WTC11 (cell line): ENCODE measurements at regions not wholly inside any gene's neighbourhood (a gene's known extent, or its start where the extent isn't known, plus 50 kb on each side); places are given as distances from the start of the nearest gene placed in this dataset.

Source experiments
- ATAC-seq: fragments of 200-7000 bp; cut with Tn5 transposase; 2 replicates; pipeline ENCODE4 v1.10.0; 2021; ENCODE audit warnings: mild to moderate bottlenecking, moderate library complexity
- CTCF ChIA-PET: fragments of 300-600 bp; sonication (Branson Sonifier 250); formaldehyde crosslinking; loops from one replicate; lab custom pipeline; 2021; ENCODE audit warnings: antibody characterized with exemption; lab: Charles Lee
- POLR2A ChIA-PET: fragments of 350-600 bp; sonication (Branson Sonifier 250); formaldehyde crosslinking; loops from one replicate; lab custom pipeline; 2021; ENCODE audit warnings: antibody characterized with exemption; lab: Charles Lee
- DNase-seq: peaks from one replicate; pipeline ENCODE4 v3.0.0; 2021; ENCODE audit warnings: low spot score
- H3K27ac Mint-ChIP-seq: 2 replicates; pipeline ENCODE4 v1.8.0; 2021; ENCODE audit warnings: mixed read lengths
- H3K27me3 Mint-ChIP-seq: 2 replicates; pipeline ENCODE4 v1.8.0; 2021; ENCODE audit warnings: low read depth, mild to moderate bottlenecking, moderate library complexity, mixed read lengths
- H3K36me3 Mint-ChIP-seq: 2 replicates; pipeline ENCODE4 v1.8.0; 2021; ENCODE audit warnings: mixed read lengths
- H3K4me1 Mint-ChIP-seq: 2 replicates; pipeline ENCODE4 v1.8.0; 2022; ENCODE audit warnings: mixed read lengths
- H3K4me3 Mint-ChIP-seq: 2 replicates; pipeline ENCODE4 v1.8.0; 2021; ENCODE audit warnings: mild to moderate bottlenecking, moderate library complexity, mixed read lengths
- H3K9me3 Mint-ChIP-seq: 2 replicates; pipeline ENCODE4 v1.8.0; 2021; ENCODE audit warnings: mixed read lengths
- CDX4 ChIP-seq: fragments of 250-450 bp; sonication (Bioruptor Pico); IDR thresholded peaks from 2 replicates; pipeline ENCODE4 v1.9.0; 2021; ENCODE audit warnings: moderate library complexity, mild to moderate bottlenecking, inconsistent platforms, borderline replicate concordance
- CREM ChIP-seq: sonication (generic); formaldehyde crosslinking; IDR thresholded peaks from 2 replicates; pipeline ENCODE4 v1.8.1; 2022; ENCODE audit warnings: mild to moderate bottlenecking, missing genetic modification reagents, moderate library complexity
- FOXP4 ChIP-seq: sonication (generic); formaldehyde crosslinking; IDR thresholded peaks from 2 replicates; pipeline ENCODE4 v1.8.0; 2022; ENCODE audit warnings: mild to moderate bottlenecking, missing genetic modification reagents
- HMGA2 ChIP-seq: fragments of 250-450 bp; sonication (Bioruptor Pico); IDR thresholded peaks from 2 replicates; pipeline ENCODE4 v1.4.0; 2021; ENCODE audit warnings: mild to moderate bottlenecking, moderate library complexity
- IRF2 ChIP-seq: sonication (generic); formaldehyde crosslinking; IDR thresholded peaks from 2 replicates; pipeline ENCODE4 v1.8.0; 2022; ENCODE audit warnings: low read depth, missing genetic modification reagents, borderline replicate concordance
- NR1H2 ChIP-seq: sonication (generic); formaldehyde crosslinking; IDR thresholded peaks from 2 replicates; pipeline ENCODE4 v1.9.0; 2021; ENCODE audit warnings: mild to moderate bottlenecking, moderate library complexity, missing genetic modification reagents
- SMAD3 ChIP-seq: sonication (generic); formaldehyde crosslinking; IDR thresholded peaks from 2 replicates; pipeline ENCODE4 v1.8.0; 2022; ENCODE audit warnings: missing genetic modification reagents, mild to moderate bottlenecking, borderline replicate concordance
- SMAD4 ChIP-seq: sonication (generic); formaldehyde crosslinking; IDR thresholded peaks from 2 replicates; pipeline ENCODE4 v1.8.0; 2022; ENCODE audit warnings: mild to moderate bottlenecking, missing genetic modification reagents
- SP1 ChIP-seq: sonication (generic); formaldehyde crosslinking; conservative IDR thresholded peaks from 2 replicates; pipeline ENCODE4 v1.8.1; 2022; ENCODE audit warnings: missing genetic modification reagents
- USF1 ChIP-seq: sonication (generic); formaldehyde crosslinking; IDR thresholded peaks from 2 replicates; pipeline ENCODE4 v1.8.0; 2022; ENCODE audit warnings: mild to moderate bottlenecking, missing genetic modification reagents
- ZNF219 ChIP-seq: sonication (generic); formaldehyde crosslinking; IDR thresholded peaks from 2 replicates; pipeline ENCODE4 v1.8.0; 2023; ENCODE audit warnings: missing genetic modification reagents, mild to moderate bottlenecking, borderline replicate concordance
- ZNF423 ChIP-seq: fragments of 250-450 bp; sonication (Bioruptor Pico); IDR thresholded peaks from 2 replicates; pipeline ENCODE4 v2.1.2; 2022; ENCODE audit warnings: mild to moderate bottlenecking, moderate library complexity
- TF ChIP-seq, protein P1 (sequence below): fragments of 250-450 bp; sonication (Bioruptor Pico); IDR thresholded peaks from 2 replicates; pipeline ENCODE4 v1.8.0; 2021; ENCODE audit warnings: mild to moderate bottlenecking
- TF ChIP-seq, protein P2 (sequence below): sonication (generic); formaldehyde crosslinking; conservative IDR thresholded peaks from 2 replicates; pipeline ENCODE4 v1.8.1; 2023; ENCODE audit warnings: mild to moderate bottlenecking, low read depth, missing genetic modification reagents, moderate library complexity
- TF ChIP-seq, protein P3 (sequence below): fragments of 250-450 bp; sonication (Bioruptor Pico); IDR thresholded peaks from 2 replicates; pipeline ENCODE4 v2.1.2; 2022; ENCODE audit warnings: mild to moderate bottlenecking, moderate library complexity
- TF ChIP-seq, protein P4 (sequence below): sonication (generic); formaldehyde crosslinking; IDR thresholded peaks from 2 replicates; pipeline ENCODE4 v1.8.1; 2023; ENCODE audit warnings: mild to moderate bottlenecking, missing genetic modification reagents, borderline replicate concordance

DNA sequence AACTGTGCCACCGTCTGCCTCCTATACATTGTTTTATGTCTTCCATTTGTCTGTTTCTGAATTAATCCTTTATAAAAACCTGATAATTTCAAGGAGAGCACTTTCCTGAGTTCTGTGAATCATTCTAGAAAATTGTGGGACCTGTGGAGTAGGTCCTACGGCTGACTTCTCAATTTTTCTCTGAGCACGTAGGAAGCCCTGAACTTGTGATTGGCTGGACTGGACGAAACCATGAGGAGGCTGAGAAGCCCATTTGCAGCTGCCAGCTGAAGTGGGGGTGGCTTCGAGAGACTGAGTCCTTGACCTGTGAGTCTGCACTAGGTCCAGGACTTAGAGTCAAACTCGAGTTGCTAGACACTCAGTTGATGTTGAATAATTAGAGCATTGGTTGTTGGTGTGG lies 277.1 kb upstream of the NCAM2 start (continued):
- TF ChIP-seq, protein P1, sequence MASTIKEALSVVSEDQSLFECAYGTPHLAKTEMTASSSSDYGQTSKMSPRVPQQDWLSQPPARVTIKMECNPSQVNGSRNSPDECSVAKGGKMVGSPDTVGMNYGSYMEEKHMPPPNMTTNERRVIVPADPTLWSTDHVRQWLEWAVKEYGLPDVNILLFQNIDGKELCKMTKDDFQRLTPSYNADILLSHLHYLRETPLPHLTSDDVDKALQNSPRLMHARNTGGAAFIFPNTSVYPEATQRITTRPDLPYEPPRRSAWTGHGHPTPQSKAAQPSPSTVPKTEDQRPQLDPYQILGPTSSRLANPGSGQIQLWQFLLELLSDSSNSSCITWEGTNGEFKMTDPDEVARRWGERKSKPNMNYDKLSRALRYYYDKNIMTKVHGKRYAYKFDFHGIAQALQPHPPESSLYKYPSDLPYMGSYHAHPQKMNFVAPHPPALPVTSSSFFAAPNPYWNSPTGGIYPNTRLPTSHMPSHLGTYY (CRISPR knock-in tag), result no peak
- no peak for TF ChIP-seq SP1 (CRISPR knock-in tag)

DNA sequence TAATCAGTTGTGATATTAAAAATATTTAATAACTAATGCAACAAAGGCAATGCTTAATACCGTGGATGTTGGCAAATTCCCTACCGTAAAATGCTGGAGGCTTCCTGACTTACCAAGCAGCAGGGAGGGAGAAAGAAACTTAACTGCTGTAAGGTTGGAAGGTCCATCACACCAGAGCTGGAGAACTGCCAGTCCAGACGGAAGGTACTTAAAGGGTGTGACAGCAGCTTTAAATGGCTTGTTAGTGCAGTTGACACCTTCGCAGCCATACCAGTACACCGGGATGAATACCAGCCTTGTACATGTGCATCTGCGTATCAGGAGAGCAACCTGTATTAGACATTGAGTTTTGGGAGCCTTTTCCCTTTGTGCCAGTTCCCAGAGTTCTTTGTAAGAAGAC lies 269.5 kb upstream of the NCAM2 start:
- TF ChIP-seq USF1 (CRISPR knock-in tag) (no peak), SMAD3 (CRISPR knock-in tag) (no peak), ZNF219 (no peak), NR1H2 (CRISPR knock-in tag) (no peak), CREM (CRISPR knock-in tag) (no peak)
- TF ChIP-seq, protein P2, sequence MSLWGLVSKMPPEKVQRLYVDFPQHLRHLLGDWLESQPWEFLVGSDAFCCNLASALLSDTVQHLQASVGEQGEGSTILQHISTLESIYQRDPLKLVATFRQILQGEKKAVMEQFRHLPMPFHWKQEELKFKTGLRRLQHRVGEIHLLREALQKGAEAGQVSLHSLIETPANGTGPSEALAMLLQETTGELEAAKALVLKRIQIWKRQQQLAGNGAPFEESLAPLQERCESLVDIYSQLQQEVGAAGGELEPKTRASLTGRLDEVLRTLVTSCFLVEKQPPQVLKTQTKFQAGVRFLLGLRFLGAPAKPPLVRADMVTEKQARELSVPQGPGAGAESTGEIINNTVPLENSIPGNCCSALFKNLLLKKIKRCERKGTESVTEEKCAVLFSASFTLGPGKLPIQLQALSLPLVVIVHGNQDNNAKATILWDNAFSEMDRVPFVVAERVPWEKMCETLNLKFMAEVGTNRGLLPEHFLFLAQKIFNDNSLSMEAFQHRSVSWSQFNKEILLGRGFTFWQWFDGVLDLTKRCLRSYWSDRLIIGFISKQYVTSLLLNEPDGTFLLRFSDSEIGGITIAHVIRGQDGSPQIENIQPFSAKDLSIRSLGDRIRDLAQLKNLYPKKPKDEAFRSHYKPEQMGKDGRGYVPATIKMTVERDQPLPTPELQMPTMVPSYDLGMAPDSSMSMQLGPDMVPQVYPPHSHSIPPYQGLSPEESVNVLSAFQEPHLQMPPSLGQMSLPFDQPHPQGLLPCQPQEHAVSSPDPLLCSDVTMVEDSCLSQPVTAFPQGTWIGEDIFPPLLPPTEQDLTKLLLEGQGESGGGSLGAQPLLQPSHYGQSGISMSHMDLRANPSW, result no peak
- no peaks in the 10 kb centered on the region for H3K27me3 Mint-ChIP-seq
- H3K4me1 Mint-ChIP-seq, result no peaks in the 10 kb centered on the region
- no peak for DNase-seq
- H3K27ac Mint-ChIP-seq, result no peak overlapping the region
- H3K9me3 Mint-ChIP-seq, result peaks cover 7% of the 10 kb centered on the region
- ChIA-PET CTCF (no interaction called here), POLR2A (no interaction called here)
- H3K36me3 Mint-ChIP-seq, result no peaks in the 10 kb centered on the region
- no peak for ATAC-seq
- no peak overlapping the region for H3K4me3 Mint-ChIP-seq

GRCh38 chr21:20729376-20729775 lies 268.8 kb upstream of the NCAM2 start:
- POLR2A ChIA-PET, result no interaction called here
- TF ChIP-seq SMAD4 (CRISPR knock-in tag) (no peak), ZNF423 (CRISPR knock-in tag) (no peak), HMGA2 (no peak), SP1 (CRISPR knock-in tag) (no peak), CDX4 (CRISPR knock-in tag) (no peak)
- TF ChIP-seq, protein P3, sequence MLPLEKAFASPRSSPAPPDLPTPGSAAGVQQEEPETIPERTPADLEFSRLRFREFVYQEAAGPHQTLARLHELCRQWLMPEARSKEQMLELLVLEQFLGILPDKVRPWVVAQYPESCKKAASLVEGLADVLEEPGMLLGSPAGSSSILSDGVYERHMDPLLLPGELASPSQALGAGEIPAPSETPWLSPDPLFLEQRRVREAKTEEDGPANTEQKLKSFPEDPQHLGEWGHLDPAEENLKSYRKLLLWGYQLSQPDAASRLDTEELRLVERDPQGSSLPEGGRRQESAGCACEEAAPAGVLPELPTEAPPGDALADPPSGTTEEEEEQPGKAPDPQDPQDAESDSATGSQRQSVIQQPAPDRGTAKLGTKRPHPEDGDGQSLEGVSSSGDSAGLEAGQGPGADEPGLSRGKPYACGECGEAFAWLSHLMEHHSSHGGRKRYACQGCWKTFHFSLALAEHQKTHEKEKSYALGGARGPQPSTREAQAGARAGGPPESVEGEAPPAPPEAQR, result no peak
- no peaks in the 10 kb centered on the region for H3K36me3 Mint-ChIP-seq
- DNase-seq (no peak), ATAC-seq (no peak)
- no peaks in the 10 kb centered on the region for H3K4me1 Mint-ChIP-seq
- CTCF ChIA-PET, result interaction anchor here (1.5 kb wide), 1 partner anchor 10 kb away, joined by 5 read pairs; no protein-coding TSS in a partner anchor
- peaks cover 7% of the 10 kb centered on the region for H3K9me3 Mint-ChIP-seq
- H3K27ac Mint-ChIP-seq, result no peak overlapping the region
- no peaks in the 10 kb centered on the region for H3K27me3 Mint-ChIP-seq
- no peak overlapping the region for H3K4me3 Mint-ChIP-seq

- Mint-ChIP-seq H3K27ac (no peak overlapping the region), H3K9me3 (peaks cover 7% of the 10 kb centered on the region), H3K27me3 (no peaks in the 10 kb centered on the region), H3K36me3 (no peaks in the 10 kb centered on the region), H3K4me1 (peaks cover 5% of the 10 kb centered on the region), H3K4me3 (no peak overlapping the region)
- POLR2A ChIA-PET, result no interaction called here
- ATAC-seq, result no peak
- CTCF ChIA-PET, result interaction anchor here (1.5 kb wide), 1 partner anchor 9 kb away, joined by 5 read pairs; no protein-coding TSS in a partner anchor
- DNase-seq, result no peak
- TF ChIP-seq, protein P1 (CRISPR knock-in tag), result no peak
- TF ChIP-seq FOXP4 (CRISPR knock-in tag) (no peak), IRF2 (CRISPR knock-in tag) (no peak)
- TF ChIP-seq, protein P4, sequence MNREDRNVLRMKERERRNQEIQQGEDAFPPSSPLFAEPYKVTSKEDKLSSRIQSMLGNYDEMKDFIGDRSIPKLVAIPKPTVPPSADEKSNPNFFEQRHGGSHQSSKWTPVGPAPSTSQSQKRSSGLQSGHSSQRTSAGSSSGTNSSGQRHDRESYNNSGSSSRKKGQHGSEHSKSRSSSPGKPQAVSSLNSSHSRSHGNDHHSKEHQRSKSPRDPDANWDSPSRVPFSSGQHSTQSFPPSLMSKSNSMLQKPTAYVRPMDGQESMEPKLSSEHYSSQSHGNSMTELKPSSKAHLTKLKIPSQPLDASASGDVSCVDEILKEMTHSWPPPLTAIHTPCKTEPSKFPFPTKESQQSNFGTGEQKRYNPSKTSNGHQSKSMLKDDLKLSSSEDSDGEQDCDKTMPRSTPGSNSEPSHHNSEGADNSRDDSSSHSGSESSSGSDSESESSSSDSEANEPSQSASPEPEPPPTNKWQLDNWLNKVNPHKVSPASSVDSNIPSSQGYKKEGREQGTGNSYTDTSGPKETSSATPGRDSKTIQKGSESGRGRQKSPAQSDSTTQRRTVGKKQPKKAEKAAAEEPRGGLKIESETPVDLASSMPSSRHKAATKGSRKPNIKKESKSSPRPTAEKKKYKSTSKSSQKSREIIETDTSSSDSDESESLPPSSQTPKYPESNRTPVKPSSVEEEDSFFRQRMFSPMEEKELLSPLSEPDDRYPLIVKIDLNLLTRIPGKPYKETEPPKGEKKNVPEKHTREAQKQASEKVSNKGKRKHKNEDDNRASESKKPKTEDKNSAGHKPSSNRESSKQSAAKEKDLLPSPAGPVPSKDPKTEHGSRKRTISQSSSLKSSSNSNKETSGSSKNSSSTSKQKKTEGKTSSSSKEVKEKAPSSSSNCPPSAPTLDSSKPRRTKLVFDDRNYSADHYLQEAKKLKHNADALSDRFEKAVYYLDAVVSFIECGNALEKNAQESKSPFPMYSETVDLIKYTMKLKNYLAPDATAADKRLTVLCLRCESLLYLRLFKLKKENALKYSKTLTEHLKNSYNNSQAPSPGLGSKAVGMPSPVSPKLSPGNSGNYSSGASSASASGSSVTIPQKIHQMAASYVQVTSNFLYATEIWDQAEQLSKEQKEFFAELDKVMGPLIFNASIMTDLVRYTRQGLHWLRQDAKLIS (CRISPR knock-in tag), result no peak
Observed at GRCh38 chr21:20730441-20730840, 267.8 kb upstream of the NCAM2 start.
